GM10248 (cell line): ENCODE measurements at regions not wholly inside any gene's neighbourhood (a gene's known extent, or its start where the extent isn't known, plus 50 kb on each side); places are given as distances from the start of the nearest gene placed in this dataset.
"Not testable (repeated sequence)": the region's sequence is repeated elsewhere in the genome, so short reads cannot be mapped to it uniquely, and the experiment has no call there.

Experiments used
- CTCF ChIA-PET: fragments of 300-600 bp; sonication (Branson Sonifier 250); formaldehyde crosslinking; extraction: SDS; loops from one replicate; lab custom pipeline; 2021; ENCODE audit warnings: antibody characterized with exemption; lab: Yijun Ruan, JAX
- POLR2A ChIA-PET: fragments of 350-650 bp; sonication (Branson Sonifier 250); formaldehyde crosslinking; extraction: SDS; loops from one replicate; lab custom pipeline; 2020; ENCODE audit warnings: antibody characterized with exemption; lab: Yijun Ruan, JAX
- DNase-seq: peaks from one replicate; pipeline ENCODE4 v3.0.0; 2012; ENCODE audit errors: extremely low spot score
- CTCF ChIP-seq: IDR thresholded peaks from 2 replicates; pipeline ENCODE4 v1.5.1; 2012; ENCODE audit warnings: mild to moderate bottlenecking, low read depth; ENCODE audit errors: extremely low read depth, missing control alignments, control extremely low read depth

GRCh38 chr13:111590796-111591195, 270.4 kb downstream of the TEX29 start:
- ChIA-PET POLR2A (no interaction called here), CTCF (no interaction called here)
- no peak for TF ChIP-seq CTCF
- no peak for DNase-seq

- CTCF ChIA-PET, DNase-seq, POLR2A ChIA-PET: not testable (repeated sequence)
Measured at GRCh38 chr13:111593490-111593889, 273.0 kb downstream of the TEX29 start.

- no peak for TF ChIP-seq CTCF
- POLR2A ChIA-PET, result no interaction called here
- DNase-seq, result no peak
- CTCF ChIA-PET, result no interaction called here
Measured at GRCh38 chr13:111594606-111595005, 274.2 kb downstream of the TEX29 start.

GRCh38 chr13:111595276-111595675, 274.8 kb downstream of the TEX29 start:
- ChIA-PET CTCF (no interaction called here), POLR2A (no interaction called here)
- DNase-seq, result no peak
- TF ChIP-seq CTCF, result no peak

GRCh38 chr13:111595791-111596190, 275.3 kb downstream of the TEX29 start:
- TF ChIP-seq CTCF, result no peak
- DNase-seq, result no peak
- CTCF ChIA-PET, result no interaction called here
- POLR2A ChIA-PET, result no interaction called here

GRCh38 chr13:111597191-111597611, 276.8 kb downstream of the TEX29 start:
- POLR2A ChIA-PET, result no interaction called here
- TF ChIP-seq CTCF, result no peak
- CTCF ChIA-PET, result no interaction called here
- DNase-seq, result no peak

- DNase-seq, result no peak
- ChIA-PET CTCF (no interaction called here), POLR2A (no interaction called here)
- TF ChIP-seq CTCF, result no peak
Measured at GRCh38 chr13:111597618-111598017, 277.2 kb downstream of the TEX29 start.
